Liver (tissue), 8 donors: ENCODE measurements at regions not wholly inside any gene's neighbourhood (a gene's known extent, or its start where the extent isn't known, plus 50 kb on each side); places are given as distances from the start of the nearest gene placed in this dataset.

Experiments used
- DNase-seq: peaks from one replicate; pipeline ENCODE4 v3.0.0-alpha.2; 2017; ENCODE audit warnings: low spot score
- H3K27ac ChIP-seq, 2 donors: one replicate each; pipeline ENCODE4 v1.7.0; 2013; ENCODE audit warnings: inconsistent platforms in 2 of 2, low read length in 2 of 2, control low read depth in 1 of 2, low read depth in 1 of 2, mild to moderate bottlenecking in 1 of 2
- H3K27me3 ChIP-seq, 4 donors: one replicate each; pipeline versions ENCODE4 v1.6.1 to v1.7.0; 2013; ENCODE audit warnings: low read length in 3 of 4, inconsistent platforms in 1 of 4, mild to moderate bottlenecking in 1 of 4, moderate library complexity in 1 of 4; ENCODE audit not compliant: control insufficient read depth in 4 of 4, insufficient read depth in 4 of 4
- H3K36me3 ChIP-seq, 4 donors: one replicate each; pipeline versions ENCODE4 v1.6.1 to v1.7.0; 2013; ENCODE audit warnings: low read length in 3 of 4, mild to moderate bottlenecking in 3 of 4, low read depth in 1 of 4, moderate library complexity in 1 of 4; ENCODE audit not compliant: control insufficient read depth in 4 of 4, insufficient read depth in 3 of 4
- H3K4me1 ChIP-seq, 4 donors: one replicate each; pipeline versions ENCODE4 v1.6.1 to v1.7.0; 2013; ENCODE audit warnings: low read length in 3 of 4, mild to moderate bottlenecking in 3 of 4, moderate library complexity in 1 of 4; ENCODE audit not compliant: control insufficient read depth in 4 of 4, insufficient read depth in 4 of 4
- H3K4me3 ChIP-seq, 3 donors: one replicate each; pipeline versions ENCODE4 v1.6.1 to v1.7.0; 2013; ENCODE audit warnings: low read length in 3 of 3, control low read depth in 1 of 3, low read depth in 1 of 3, mild to moderate bottlenecking in 1 of 3
- H3K9ac ChIP-seq, 2 donors: one replicate each; pipeline ENCODE4 v1.7.0; 2013; ENCODE audit warnings: low read length in 2 of 2, mild to moderate bottlenecking in 2 of 2, moderate library complexity in 2 of 2, control low read depth in 1 of 2, low read depth in 1 of 2
- H3K9me3 ChIP-seq, 4 donors: one replicate each; pipeline versions ENCODE4 v1.6.1 to v1.7.0; 2013; ENCODE audit warnings: low read length in 3 of 4; ENCODE audit not compliant: control insufficient read depth in 4 of 4
- EGR1 ChIP-seq, 2 donors: IDR thresholded peaks; 2 replicates each; pipeline ENCODE4 v1.6.1; 2016 to 2018; ENCODE audit warnings: antibody characterized with exemption in 2 of 2, low read depth in 2 of 2
- FOXA1 ChIP-seq: IDR thresholded peaks from 2 replicates; pipeline ENCODE4 v1.6.1; 2016; ENCODE audit warnings: antibody characterized with exemption
- FOXA2 ChIP-seq: IDR thresholded peaks from 2 replicates; pipeline ENCODE4 v1.6.1; 2016; ENCODE audit warnings: antibody characterized with exemption
- GABPA ChIP-seq, 2 donors: IDR thresholded peaks in 1 of 2; conservative IDR thresholded peaks in 1 of 2; 2 replicates each; pipeline ENCODE4 v1.6.1; 2016; ENCODE audit warnings: antibody characterized with exemption in 2 of 2, mild to moderate bottlenecking in 1 of 2, moderate library complexity in 1 of 2
- HNF4A ChIP-seq, 2 donors: conservative IDR thresholded peaks; 2 replicates each; pipeline ENCODE4 v1.6.1; 2016; ENCODE audit warnings: antibody characterized with exemption in 2 of 2, mild to moderate bottlenecking in 2 of 2
- HNF4G ChIP-seq: IDR thresholded peaks from 2 replicates; pipeline ENCODE4 v1.6.1; 2016; ENCODE audit warnings: antibody characterized with exemption
- JUND ChIP-seq, 2 donors: IDR thresholded peaks; 2 replicates each; pipeline ENCODE4 v1.6.1; 2016; ENCODE audit warnings: antibody characterized with exemption in 2 of 2
- NR2F2 ChIP-seq: IDR thresholded peaks from 2 replicates; pipeline ENCODE4 v1.6.1; 2016; ENCODE audit warnings: antibody characterized with exemption
- RXRA ChIP-seq, 2 donors: IDR thresholded peaks; 2 replicates each; pipeline ENCODE4 v1.6.1; 2017 to 2018; ENCODE audit warnings: antibody characterized with exemption in 2 of 2, mild to moderate bottlenecking in 1 of 2
- TAF1 ChIP-seq: conservative IDR thresholded peaks from 2 replicates; pipeline ENCODE4 v1.6.1; 2016; ENCODE audit warnings: antibody characterized with exemption, mild to moderate bottlenecking
- YY1 ChIP-seq: IDR thresholded peaks from 2 replicates; pipeline ENCODE4 v1.6.1; 2016; ENCODE audit warnings: antibody characterized with exemption, mild to moderate bottlenecking
- WGBS: extraction: QIAGEN DNeasy Blood & Tissue Kit; methylation state at CpG from one replicate; pipeline ENCODE4 v1.1.7; 2013; 5-methylcytosine and 5-hydroxymethylcytosine counted together
- TF ChIP-seq, protein P1 (sequence below): IDR thresholded peaks from 2 replicates; pipeline ENCODE4 v1.6.1; 2016; ENCODE audit warnings: antibody characterized with exemption
- TF ChIP-seq, protein P2 (sequence below): IDR thresholded peaks from 2 replicates; pipeline ENCODE4 v1.6.1; 2016; ENCODE audit warnings: antibody characterized with exemption
- TF ChIP-seq, protein P3 (sequence below): fragments of 150-350 bp; IDR thresholded peaks from 2 replicates; pipeline ENCODE4 v1.5.1; 2017; ENCODE audit warnings: improper control_type of control experiment, low read depth, low read length; ENCODE audit not compliant: missing input control
- TF ChIP-seq, protein P4 (sequence below): IDR thresholded peaks from 2 replicates; pipeline ENCODE4 v1.6.1; 2016; ENCODE audit warnings: antibody characterized with exemption, mild to moderate bottlenecking
- TF ChIP-seq, protein P5 (sequence below): IDR thresholded peaks from 2 replicates; pipeline ENCODE4 v1.6.1; 2016; ENCODE audit warnings: antibody characterized with exemption
- donor health status: healthy.
- donor health status: healthy.
- donor health status: healthy.
- donor health status: healthy.
- donor health status: healthy.

DNA sequence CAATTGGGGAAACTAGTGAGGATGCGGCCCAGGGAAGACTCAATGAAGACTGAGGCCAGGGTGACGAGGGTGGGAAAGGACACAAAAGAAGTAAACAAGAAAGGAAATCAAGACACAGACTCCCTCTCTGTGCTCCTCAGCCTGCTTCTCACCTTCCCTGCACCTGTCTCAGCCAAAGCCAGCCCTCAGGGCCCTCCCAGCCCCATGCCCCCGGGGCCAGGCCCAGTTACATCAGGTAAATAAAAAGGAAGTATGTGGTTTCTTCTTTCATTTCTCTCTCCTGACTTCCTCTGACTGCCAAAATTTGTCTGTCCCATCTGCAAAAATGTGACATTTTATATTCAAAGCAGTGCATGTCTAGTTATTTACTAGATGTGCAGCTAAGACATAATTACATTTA lies 328.0 kb downstream of the UACA start:
- no peak for DNase-seq
- H3K27ac ChIP-seq: peak overlapping the region in 1 of 2 donors; percentile 47
- no peaks in the 10 kb centered on the region for H3K36me3 ChIP-seq
- H3K9me3 ChIP-seq: no peaks in the 10 kb centered on the region
- H3K4me3 ChIP-seq: no peak overlapping the region
- H3K4me1 ChIP-seq: peaks cover 10 to 49% (median 35%) of the 10 kb centered on the region in 4 donors
- H3K27me3 ChIP-seq: no peaks in the 10 kb centered on the region
- 84% methylated on average over 3 of the region's 3 CpGs for WGBS
- TF ChIP-seq HNF4G (no peak), TAF1 (no peak), FOXA2 (no peak), HNF4A (conservative IDR thresholded peaks at IDR 0.05) (no peak), GABPA (IDR thresholded peaks at IDR 0.05 in 1 of 2, conservative IDR thresholded peaks at IDR 0.05 in 1 of 2) (no peak), RXRA (IDR thresholded peaks at IDR 0.05) (no peak), NR2F2 (no peak), EGR1 (IDR thresholded peaks at IDR 0.05; ENCODE audit: low read depth in 2 of 2) (no peak)
- TF ChIP-seq, protein P1, sequence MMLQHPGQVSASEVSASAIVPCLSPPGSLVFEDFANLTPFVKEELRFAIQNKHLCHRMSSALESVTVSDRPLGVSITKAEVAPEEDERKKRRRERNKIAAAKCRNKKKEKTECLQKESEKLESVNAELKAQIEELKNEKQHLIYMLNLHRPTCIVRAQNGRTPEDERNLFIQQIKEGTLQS: no peak
- TF ChIP-seq, protein P2, sequence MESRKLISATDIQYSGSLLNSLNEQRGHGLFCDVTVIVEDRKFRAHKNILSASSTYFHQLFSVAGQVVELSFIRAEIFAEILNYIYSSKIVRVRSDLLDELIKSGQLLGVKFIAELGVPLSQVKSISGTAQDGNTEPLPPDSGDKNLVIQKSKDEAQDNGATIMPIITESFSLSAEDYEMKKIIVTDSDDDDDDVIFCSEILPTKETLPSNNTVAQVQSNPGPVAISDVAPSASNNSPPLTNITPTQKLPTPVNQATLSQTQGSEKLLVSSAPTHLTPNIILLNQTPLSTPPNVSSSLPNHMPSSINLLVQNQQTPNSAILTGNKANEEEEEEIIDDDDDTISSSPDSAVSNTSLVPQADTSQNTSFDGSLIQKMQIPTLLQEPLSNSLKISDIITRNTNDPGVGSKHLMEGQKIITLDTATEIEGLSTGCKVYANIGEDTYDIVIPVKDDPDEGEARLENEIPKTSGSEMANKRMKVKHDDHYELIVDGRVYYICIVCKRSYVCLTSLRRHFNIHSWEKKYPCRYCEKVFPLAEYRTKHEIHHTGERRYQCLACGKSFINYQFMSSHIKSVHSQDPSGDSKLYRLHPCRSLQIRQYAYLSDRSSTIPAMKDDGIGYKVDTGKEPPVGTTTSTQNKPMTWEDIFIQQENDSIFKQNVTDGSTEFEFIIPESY: no peak
- TF ChIP-seq, protein P3, sequence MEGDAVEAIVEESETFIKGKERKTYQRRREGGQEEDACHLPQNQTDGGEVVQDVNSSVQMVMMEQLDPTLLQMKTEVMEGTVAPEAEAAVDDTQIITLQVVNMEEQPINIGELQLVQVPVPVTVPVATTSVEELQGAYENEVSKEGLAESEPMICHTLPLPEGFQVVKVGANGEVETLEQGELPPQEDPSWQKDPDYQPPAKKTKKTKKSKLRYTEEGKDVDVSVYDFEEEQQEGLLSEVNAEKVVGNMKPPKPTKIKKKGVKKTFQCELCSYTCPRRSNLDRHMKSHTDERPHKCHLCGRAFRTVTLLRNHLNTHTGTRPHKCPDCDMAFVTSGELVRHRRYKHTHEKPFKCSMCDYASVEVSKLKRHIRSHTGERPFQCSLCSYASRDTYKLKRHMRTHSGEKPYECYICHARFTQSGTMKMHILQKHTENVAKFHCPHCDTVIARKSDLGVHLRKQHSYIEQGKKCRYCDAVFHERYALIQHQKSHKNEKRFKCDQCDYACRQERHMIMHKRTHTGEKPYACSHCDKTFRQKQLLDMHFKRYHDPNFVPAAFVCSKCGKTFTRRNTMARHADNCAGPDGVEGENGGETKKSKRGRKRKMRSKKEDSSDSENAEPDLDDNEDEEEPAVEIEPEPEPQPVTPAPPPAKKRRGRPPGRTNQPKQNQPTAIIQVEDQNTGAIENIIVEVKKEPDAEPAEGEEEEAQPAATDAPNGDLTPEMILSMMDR: no peak
- TF ChIP-seq, protein P4, sequence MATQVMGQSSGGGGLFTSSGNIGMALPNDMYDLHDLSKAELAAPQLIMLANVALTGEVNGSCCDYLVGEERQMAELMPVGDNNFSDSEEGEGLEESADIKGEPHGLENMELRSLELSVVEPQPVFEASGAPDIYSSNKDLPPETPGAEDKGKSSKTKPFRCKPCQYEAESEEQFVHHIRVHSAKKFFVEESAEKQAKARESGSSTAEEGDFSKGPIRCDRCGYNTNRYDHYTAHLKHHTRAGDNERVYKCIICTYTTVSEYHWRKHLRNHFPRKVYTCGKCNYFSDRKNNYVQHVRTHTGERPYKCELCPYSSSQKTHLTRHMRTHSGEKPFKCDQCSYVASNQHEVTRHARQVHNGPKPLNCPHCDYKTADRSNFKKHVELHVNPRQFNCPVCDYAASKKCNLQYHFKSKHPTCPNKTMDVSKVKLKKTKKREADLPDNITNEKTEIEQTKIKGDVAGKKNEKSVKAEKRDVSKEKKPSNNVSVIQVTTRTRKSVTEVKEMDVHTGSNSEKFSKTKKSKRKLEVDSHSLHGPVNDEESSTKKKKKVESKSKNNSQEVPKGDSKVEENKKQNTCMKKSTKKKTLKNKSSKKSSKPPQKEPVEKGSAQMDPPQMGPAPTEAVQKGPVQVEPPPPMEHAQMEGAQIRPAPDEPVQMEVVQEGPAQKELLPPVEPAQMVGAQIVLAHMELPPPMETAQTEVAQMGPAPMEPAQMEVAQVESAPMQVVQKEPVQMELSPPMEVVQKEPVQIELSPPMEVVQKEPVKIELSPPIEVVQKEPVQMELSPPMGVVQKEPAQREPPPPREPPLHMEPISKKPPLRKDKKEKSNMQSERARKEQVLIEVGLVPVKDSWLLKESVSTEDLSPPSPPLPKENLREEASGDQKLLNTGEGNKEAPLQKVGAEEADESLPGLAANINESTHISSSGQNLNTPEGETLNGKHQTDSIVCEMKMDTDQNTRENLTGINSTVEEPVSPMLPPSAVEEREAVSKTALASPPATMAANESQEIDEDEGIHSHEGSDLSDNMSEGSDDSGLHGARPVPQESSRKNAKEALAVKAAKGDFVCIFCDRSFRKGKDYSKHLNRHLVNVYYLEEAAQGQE: no peak
- H3K9ac ChIP-seq: no peak overlapping the region

DNA sequence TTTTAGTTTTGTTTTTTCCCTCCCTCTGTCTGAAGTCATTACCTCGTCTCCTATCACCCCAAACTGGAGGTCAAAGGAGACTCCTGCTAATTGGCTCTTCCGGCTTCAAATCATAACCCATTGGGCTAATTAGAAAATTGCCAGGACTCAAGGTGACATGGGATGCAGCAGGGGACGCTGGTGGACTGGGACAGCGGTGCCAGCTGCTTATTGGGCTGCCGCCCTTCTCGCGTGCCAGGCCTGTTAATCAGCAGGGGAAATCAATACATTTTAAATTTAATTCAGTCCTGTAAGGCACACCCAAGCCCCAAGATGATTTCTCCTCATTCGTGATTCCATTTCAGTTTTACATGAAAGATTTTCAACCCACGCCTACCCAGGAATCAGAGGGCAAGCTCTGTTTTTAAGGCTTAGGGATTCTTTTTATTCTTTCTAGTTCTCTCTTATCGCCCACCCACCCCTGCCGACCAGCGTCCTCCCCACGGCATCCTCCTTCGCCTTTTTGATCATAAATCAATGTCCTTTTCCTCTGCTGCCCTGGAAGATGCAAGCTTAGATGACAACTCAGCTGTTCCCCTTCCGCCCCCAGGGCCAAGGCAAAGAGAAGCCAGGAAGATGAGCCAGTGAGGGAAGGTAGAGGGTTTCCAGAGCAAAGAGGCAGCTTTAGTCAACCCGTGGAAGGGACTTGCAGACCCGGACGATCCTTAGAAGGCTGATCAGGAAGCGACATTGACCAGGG lies 329.6 kb downstream of the UACA start:
- 62% methylated on average over 19 of the region's 19 CpGs for WGBS
- no peak for TF ChIP-seq FOXA1
- TF ChIP-seq HNF4A (conservative IDR thresholded peaks at IDR 0.05): no peak
- TF ChIP-seq, protein P1: no peak
- no peak for TF ChIP-seq EGR1 (IDR thresholded peaks at IDR 0.05; ENCODE audit: low read depth in 2 of 2)
- TF ChIP-seq, protein P5, sequence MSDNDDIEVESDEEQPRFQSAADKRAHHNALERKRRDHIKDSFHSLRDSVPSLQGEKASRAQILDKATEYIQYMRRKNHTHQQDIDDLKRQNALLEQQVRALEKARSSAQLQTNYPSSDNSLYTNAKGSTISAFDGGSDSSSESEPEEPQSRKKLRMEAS: no peak
- no peak for TF ChIP-seq RXRA (IDR thresholded peaks at IDR 0.05)
- TF ChIP-seq YY1: no peak
- TF ChIP-seq, protein P3: peak; percentile 60
- TF ChIP-seq, protein P2: no peak
- no peak for TF ChIP-seq JUND (IDR thresholded peaks at IDR 0.05)
- no peak for TF ChIP-seq TAF1

More for the DNA sequence above, 329.6 kb downstream of the UACA start:
- peak overlapping the region in 1 of 2 donors; percentile 11 for H3K9ac ChIP-seq
- H3K4me1 ChIP-seq: peaks cover 10 to 56% (median 40%) of the 10 kb centered on the region in 4 donors
- H3K4me3 ChIP-seq: no peak overlapping the region
- DNase-seq: no peak
- H3K9me3 ChIP-seq: no peaks in the 10 kb centered on the region
- H3K27me3 ChIP-seq: no peaks in the 10 kb centered on the region
- H3K36me3 ChIP-seq: no peaks in the 10 kb centered on the region
- H3K27ac ChIP-seq: peak overlapping the region; percentile 3 to 23
